HG02678 (cell line): ENCODE measurements at regions not wholly inside any gene's neighbourhood (a gene's known extent, or its start where the extent isn't known, plus 50 kb on each side); places are given as distances from the start of the nearest gene placed in this dataset.
"Not testable (repeated sequence)": the region's sequence is repeated elsewhere in the genome, so short reads cannot be mapped to it uniquely, and the experiment has no call there.

ENCODE experiments used
- ATAC-seq: cut with Tn5 transposase; IDR thresholded peaks from one replicate; pipeline ENCODE4 v1.9.1; 2021; ENCODE audit warnings: mild to moderate bottlenecking, moderate library complexity; ENCODE audit not compliant: unreplicated experiment

- no peak for ATAC-seq
These were observed 101.7 kb upstream of the GATA6 start for GRCh38 chr18:22067682-22068081.

GRCh38 chr18:22068784-22069183 is 100.6 kb upstream of the GATA6 start:
- ATAC-seq: not testable (repeated sequence)

GRCh38 chr18:22069916-22070315 is 99.5 kb upstream of the GATA6 start:
- ATAC-seq: no peak

GRCh38 chr18:22073411-22073810 is 96.0 kb upstream of the GATA6 start:
- no peak for ATAC-seq

GRCh38 chr18:22074282-22075070 is 94.9 kb upstream of the GATA6 start:
- ATAC-seq: no peak

- no peak for ATAC-seq
These were observed 89.4 kb upstream of the GATA6 start for GRCh38 chr18:22080035-22080434.

- ATAC-seq: no peak
These were observed 87.0 kb upstream of the GATA6 start for GRCh38 chr18:22082408-22082807.

- no peak for ATAC-seq
These were observed 84.8 kb upstream of the GATA6 start for GRCh38 chr18:22084547-22084946.

GRCh38 chr18:22086973-22087372 is 82.4 kb upstream of the GATA6 start:
- no peak for ATAC-seq

- no peak for ATAC-seq
These were observed 81.4 kb upstream of the GATA6 start for GRCh38 chr18:22088029-22088428.

GRCh38 chr18:22088996-22089640 is 80.3 kb upstream of the GATA6 start:
- no peak for ATAC-seq

GRCh38 chr18:22091341-22091740 is 78.0 kb upstream of the GATA6 start:
- ATAC-seq: no peak

GRCh38 chr18:22093731-22094357 is 75.5 kb upstream of the GATA6 start:
- ATAC-seq: no peak

- no peak for ATAC-seq
These were observed 75.0 kb upstream of the GATA6 start for GRCh38 chr18:22094358-22094734.

GRCh38 chr18:22098563-22098989 is 70.8 kb upstream of the GATA6 start:
- no peak for ATAC-seq

GRCh38 chr18:22099925-22100324 is 69.5 kb upstream of the GATA6 start:
- no peak for ATAC-seq

GRCh38 chr18:22101731-22102130 is 67.7 kb upstream of the GATA6 start:
- no peak for ATAC-seq

GRCh38 chr18:22102953-22103646 is 66.3 kb upstream of the GATA6 start:
- ATAC-seq: no peak

- no peak for ATAC-seq
These were observed 65.8 kb upstream of the GATA6 start for GRCh38 chr18:22103647-22104031.

GRCh38 chr18:22106536-22107292 is 62.7 kb upstream of the GATA6 start:
- ATAC-seq: no peak

GRCh38 chr18:22108674-22109073 is 60.7 kb upstream of the GATA6 start:
- no peak for ATAC-seq
